ENCODE measurements at regions not wholly inside any gene's neighbourhood (a gene's known extent, or its start where the extent isn't known, plus 50 kb on each side); places are given as distances from the start of the nearest gene placed in this dataset.

- no peak for DNase-seq (ENCODE audit: low spot score)
Observed at GRCh38 chr5:17893026-17893635, 258.9 kb downstream of the TAF11L14 start.

GRCh38 chr5:17895288-17896033 is 261.2 kb downstream of the TAF11L14 start:
- no peak for DNase-seq (ENCODE audit: low spot score)

- DNase-seq (ENCODE audit: low spot score) = no peak
Observed at GRCh38 chr5:17896605-17897004, 262.3 kb downstream of the TAF11L14 start.

GRCh38 chr5:17897776-17898175 is 263.5 kb downstream of the TAF11L14 start:
- DNase-seq (ENCODE audit: low spot score) = no peak

GRCh38 chr5:17898766-17899165 is 264.5 kb downstream of the TAF11L14 start:
- DNase-seq (ENCODE audit: low spot score) = no peak

- DNase-seq (ENCODE audit: low spot score) = no peak
Observed at GRCh38 chr5:17907094-17907493, 272.8 kb downstream of the TAF11L14 start.

GRCh38 chr5:17910318-17910717 is 276.1 kb downstream of the TAF11L14 start:
- DNase-seq (ENCODE audit: low spot score) = no peak

- no peak for DNase-seq (ENCODE audit: low spot score)
Observed at GRCh38 chr5:17912794-17913193, 278.5 kb downstream of the TAF11L14 start.

GRCh38 chr5:17916446-17916845 is 282.2 kb downstream of the TAF11L14 start:
- DNase-seq (ENCODE audit: low spot score) = no peak

GRCh38 chr5:17917465-17917864 is 283.2 kb downstream of the TAF11L14 start:
- no peak for DNase-seq (ENCODE audit: low spot score)

- DNase-seq (ENCODE audit: low spot score) = no peak
Observed at GRCh38 chr5:17918373-17919104, 284.3 kb downstream of the TAF11L14 start.

- no peak for DNase-seq (ENCODE audit: low spot score)
Observed at GRCh38 chr5:17925276-17925675, 291.0 kb downstream of the TAF11L14 start.

GRCh38 chr5:17928581-17928981 is 294.3 kb downstream of the TAF11L14 start:
- no peak for DNase-seq (ENCODE audit: low spot score)

- no peak for DNase-seq (ENCODE audit: low spot score)
Observed at GRCh38 chr5:17929171-17929570, 294.9 kb downstream of the TAF11L14 start.

- DNase-seq (ENCODE audit: low spot score) = no peak
Observed at GRCh38 chr5:17930346-17930745, 296.1 kb downstream of the TAF11L14 start.

- DNase-seq (ENCODE audit: low spot score) = no peak
Observed at GRCh38 chr5:17944046-17944445, 309.8 kb downstream of the TAF11L14 start.

- DNase-seq (ENCODE audit: low spot score) = no peak
Observed at GRCh38 chr5:17947029-17947428, 312.8 kb downstream of the TAF11L14 start.

GRCh38 chr5:17951392-17952169 is 317.3 kb downstream of the TAF11L14 start:
- DNase-seq (ENCODE audit: low spot score) = no peak

- DNase-seq (ENCODE audit: low spot score) = no peak
Observed at GRCh38 chr5:17952231-17952630, 318.0 kb downstream of the TAF11L14 start.

- DNase-seq (ENCODE audit: low spot score) = no peak
Observed at GRCh38 chr5:17964067-17964466, 329.8 kb downstream of the TAF11L14 start.

GRCh38 chr5:17966640-17967402 is 332.6 kb downstream of the TAF11L14 start:
- no peak for DNase-seq (ENCODE audit: low spot score)

- DNase-seq (ENCODE audit: low spot score) = no peak
Observed at GRCh38 chr5:17976404-17976803, 342.1 kb downstream of the TAF11L14 start.

Measured in HuH-7.5 (cell line).